ENCODE measurements at regions not wholly inside any gene's neighbourhood (a gene's known extent, or its start where the extent isn't known, plus 50 kb on each side); places are given as distances from the start of the nearest gene placed in this dataset.

- no peak for TF ChIP-seq CTCF (conservative IDR thresholded peaks at IDR 0.05)
- TF ChIP-seq EZH2 (IDR thresholded peaks at IDR 0.05; ENCODE audit: low read depth): no peak
Measured at GRCh38 chr21:39085843-39086405, 97.3 kb downstream of the PSMG1 start.

Measured in PC-9 (cell line).